ENCODE measurements at regions not wholly inside any gene's neighbourhood (a gene's known extent, or its start where the extent isn't known, plus 50 kb on each side); places are given as distances from the start of the nearest gene placed in this dataset.

GRCh38 chr2:37851428-37851827 lies 73.7 kb upstream of the RMDN2 start:
- DNase-seq (ENCODE audit: low spot score), result no peak
- intact Hi-C loops (cut with DNase I), result no loop called here

DNA sequence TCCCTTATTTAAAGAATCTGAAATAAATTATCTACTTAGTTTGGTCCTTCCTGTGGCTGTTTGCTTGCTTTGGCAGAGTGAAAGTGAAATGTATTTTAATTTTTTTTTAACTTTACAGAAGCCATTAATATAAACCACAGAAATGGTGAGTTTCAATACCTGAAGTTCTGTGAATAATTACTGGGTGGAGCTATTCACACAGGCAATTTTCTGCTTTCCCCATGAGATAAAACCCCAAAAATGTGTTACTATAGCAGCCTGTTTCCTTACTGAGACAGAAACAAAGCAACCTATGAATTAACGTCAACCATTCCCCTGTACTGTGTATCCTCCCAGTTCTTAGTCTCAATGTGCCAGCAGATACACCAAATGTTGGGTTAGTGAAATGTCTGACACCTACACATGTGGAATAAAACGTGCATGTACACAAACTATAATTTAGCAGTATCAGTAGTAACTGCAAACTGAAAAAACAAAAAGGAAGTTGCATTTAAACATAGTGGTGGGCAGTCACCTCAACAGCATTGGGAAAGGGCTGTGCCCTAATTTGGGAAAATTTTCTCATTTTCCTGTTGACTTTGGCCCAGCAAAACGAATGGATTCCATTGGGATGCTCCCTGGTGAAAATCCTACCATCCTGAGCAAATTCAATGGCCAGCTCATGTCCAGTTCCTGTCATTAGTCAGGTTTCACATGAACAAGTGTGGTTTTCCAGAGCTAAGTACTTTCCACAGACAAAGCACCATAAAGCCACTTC lies 73.1 kb upstream of the RMDN2 start:
- intact Hi-C loops (cut with DNase I), result no loop called here
- no peak for DNase-seq (ENCODE audit: low spot score)

- DNase-seq (ENCODE audit: low spot score), result no peak
- intact Hi-C loops (cut with DNase I), result no loop called here
These were observed 72.5 kb upstream of the RMDN2 start for GRCh38 chr2:37852585-37853014.

- intact Hi-C loops (cut with DNase I), result no loop called here
These were observed 70.3 kb upstream of the RMDN2 start for GRCh38 chr2:37854676-37855282.

DNA sequence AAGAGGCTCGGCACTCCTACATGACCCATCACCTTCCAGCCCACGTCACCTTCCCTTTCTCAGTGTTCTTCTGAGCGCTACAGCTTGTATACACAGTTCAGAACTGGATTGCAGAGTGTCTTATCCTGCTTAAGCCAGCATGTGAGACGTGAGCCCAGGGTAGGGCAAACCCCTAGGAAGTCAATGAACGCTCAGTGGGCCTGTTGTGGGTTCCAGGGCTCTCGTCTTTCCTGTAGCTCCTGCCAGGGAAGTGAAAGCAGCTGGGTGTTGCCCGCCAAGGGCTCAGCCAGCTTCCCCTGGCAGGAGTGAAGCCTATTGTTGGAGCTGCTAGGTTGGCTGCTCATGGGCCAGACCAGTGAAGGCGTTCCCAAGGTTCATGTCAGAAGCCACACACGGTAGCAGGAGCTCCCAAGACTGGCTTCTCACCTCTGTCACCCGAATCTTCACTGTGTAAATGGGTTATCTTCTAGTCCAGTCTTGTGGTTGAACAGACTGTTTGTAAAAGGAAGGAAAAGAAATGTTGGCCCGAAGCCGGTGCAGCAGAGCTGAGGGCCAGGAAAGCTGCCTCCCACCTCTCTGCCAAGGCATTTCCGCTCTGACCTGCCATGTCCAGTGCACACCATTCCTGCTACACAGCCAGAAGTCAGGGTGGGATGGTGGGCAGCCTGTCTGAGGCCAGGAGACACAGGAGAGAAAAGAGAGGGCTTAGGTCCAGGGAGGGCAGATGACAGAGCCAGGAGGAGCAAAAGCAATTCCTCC lies 69.6 kb upstream of the RMDN2 start:
- intact Hi-C loops (cut with DNase I), result no loop called here

More at GRCh38 chr2:37854676-37855282, 70.3 kb upstream of the RMDN2 start:
- DNase-seq (ENCODE audit: low spot score), result no peak

GRCh38 chr2:37856101-37856751 lies 68.9 kb upstream of the RMDN2 start:
- no peak for DNase-seq (ENCODE audit: low spot score)
- intact Hi-C loops (cut with DNase I), result no loop called here

More for the DNA sequence above, 69.6 kb upstream of the RMDN2 start:
- DNase-seq (ENCODE audit: low spot score), result peak; percentile 88

DNA sequence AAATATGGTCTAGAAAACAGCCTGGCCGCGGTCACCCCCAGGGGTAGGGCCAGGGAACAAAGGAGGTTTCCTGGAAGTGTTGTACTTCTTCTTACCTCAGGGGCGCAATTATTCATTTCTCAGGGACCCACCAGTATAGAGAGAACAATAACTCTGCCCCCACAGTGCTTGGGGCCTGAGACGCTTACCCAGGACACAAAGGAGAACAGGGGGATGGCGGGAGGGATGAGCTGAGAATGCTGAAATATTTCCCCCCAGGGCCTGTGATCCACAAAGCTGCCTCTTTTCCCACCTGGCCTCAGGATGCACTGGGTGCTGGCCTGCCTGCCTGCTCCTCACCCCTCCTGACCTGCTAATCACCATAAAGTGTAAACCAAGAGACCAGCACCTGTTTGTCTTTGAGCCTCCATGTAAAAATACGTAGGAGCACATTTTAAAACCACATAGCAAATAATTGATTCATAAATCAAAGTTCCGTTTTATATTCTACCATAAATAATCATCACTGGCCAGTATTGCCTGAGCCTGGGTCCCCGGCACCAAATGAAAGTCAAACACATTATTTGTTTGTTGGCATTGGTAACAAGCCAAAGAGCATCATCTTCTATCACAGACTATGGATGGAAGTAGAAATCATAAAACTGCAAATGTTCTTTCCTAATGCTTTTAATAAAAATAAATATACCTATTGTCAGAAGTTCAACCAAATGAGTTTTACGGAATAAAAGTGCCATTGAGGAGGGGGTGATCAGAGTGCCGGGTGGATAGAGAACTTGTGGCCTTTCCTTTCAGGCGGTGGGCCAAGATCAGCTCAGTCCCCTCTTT lies 67.3 kb upstream of the RMDN2 start:
- no peak for DNase-seq (ENCODE audit: low spot score)
- intact Hi-C loops (cut with DNase I), result loop anchor here (2.0 kb wide), 1 partner anchor 15 kb away; no protein-coding TSS in a partner anchor

GRCh38 chr2:37858400-37858711 lies 66.7 kb upstream of the RMDN2 start:
- intact Hi-C loops (cut with DNase I), result loop anchor here (2.0 kb wide), 1 partner anchor 14 kb away; no protein-coding TSS in a partner anchor
- DNase-seq (ENCODE audit: low spot score), result no peak

DNA sequence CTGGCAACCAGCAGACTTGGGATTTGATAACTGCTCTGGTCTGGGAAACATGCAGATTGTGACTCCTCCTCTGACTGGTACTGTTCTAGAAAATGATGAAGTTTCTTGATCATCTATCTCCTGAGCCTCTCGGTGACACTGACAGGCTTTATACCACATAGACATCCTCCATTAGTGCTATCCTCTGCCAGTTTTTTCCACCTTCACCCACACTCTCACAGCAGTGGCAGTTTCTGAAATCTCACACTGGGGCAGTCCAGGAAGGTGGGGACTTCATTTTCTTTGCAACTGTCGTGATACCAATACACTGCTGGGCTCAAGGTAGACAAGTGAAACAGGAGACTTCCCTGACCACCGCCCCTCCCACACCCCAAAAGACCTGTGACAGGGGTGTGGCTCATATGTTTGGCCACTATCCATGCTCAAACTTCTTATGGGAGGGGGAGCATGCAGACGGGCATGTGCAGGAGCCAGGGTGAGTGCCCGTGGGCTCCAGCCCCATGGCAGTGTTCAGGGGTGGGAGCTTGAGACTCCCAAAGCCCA lies 66.3 kb upstream of the RMDN2 start:
- no peak for DNase-seq (ENCODE audit: low spot score)
- intact Hi-C loops (cut with DNase I), result loop anchor here (2.0 kb wide), 1 partner anchor 14 kb away; no protein-coding TSS in a partner anchor

GRCh38 chr2:37862620-37863019 lies 62.5 kb upstream of the RMDN2 start:
- intact Hi-C loops (cut with DNase I), result no loop called here
- no peak for DNase-seq (ENCODE audit: low spot score)

GRCh38 chr2:37864217-37864616 lies 60.9 kb upstream of the RMDN2 start:
- intact Hi-C loops (cut with DNase I), result no loop called here
- DNase-seq (ENCODE audit: low spot score), result no peak

DNA sequence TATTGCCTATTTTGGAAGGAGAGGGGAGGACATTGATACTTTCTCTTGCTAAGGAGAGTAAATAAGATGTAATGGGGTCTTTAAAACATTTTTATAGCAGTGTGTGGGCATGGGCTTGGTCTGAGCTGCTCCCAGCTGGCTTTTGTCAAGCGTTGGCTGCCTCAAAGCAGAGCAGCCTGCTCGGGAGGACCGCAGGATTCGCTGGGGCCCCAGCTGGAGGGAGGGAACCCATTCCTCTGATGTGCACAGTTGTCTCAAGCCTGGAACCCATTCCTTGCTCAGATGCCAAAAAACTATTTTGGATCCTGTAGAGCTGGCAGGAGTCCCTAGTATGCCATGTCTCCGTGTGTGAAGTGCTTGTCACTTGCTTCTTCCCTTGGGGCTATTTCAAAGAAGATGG lies 59.4 kb upstream of the RMDN2 start:
- intact Hi-C loops (cut with DNase I), result no loop called here
- no peak for DNase-seq (ENCODE audit: low spot score)

GRCh38 chr2:37866171-37866934 lies 58.7 kb upstream of the RMDN2 start:
- DNase-seq (ENCODE audit: low spot score), result no peak
- intact Hi-C loops (cut with DNase I), result no loop called here

- intact Hi-C loops (cut with DNase I), result no loop called here
- no peak for DNase-seq (ENCODE audit: low spot score)
These were observed 57.9 kb upstream of the RMDN2 start for GRCh38 chr2:37867166-37867565.

GRCh38 chr2:37868866-37869265 lies 56.2 kb upstream of the RMDN2 start:
- intact Hi-C loops (cut with DNase I), result no loop called here
- no peak for DNase-seq (ENCODE audit: low spot score)

DNA sequence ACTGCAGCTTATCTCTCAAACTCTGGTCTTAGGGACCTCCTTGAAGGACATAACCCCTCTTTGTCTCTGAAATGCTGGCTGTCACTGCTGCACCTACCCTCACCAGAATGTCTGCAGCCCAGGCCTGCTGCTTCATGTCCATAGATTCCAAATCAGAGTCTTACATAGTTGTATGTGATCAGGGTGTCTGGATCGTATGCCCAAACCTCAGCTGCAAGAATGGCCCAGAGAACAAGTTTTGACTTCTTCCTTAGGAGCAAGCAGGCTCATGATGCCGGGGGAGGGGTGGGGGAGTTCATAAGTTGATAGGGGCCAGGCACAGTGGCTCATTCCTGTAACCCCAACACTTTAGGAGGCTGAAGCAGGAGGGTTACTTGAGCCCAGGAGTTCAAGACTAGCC lies 55.8 kb upstream of the RMDN2 start:
- intact Hi-C loops (cut with DNase I), result no loop called here
- no peak for DNase-seq (ENCODE audit: low spot score)

GRCh38 chr2:37869771-37870170 lies 55.3 kb upstream of the RMDN2 start:
- intact Hi-C loops (cut with DNase I), result loop anchor here (10.0 kb wide), 1 partner anchor 215 kb away; no protein-coding TSS in a partner anchor

GRCh38 chr2:37870829-37871228 lies 54.3 kb upstream of the RMDN2 start:
- no peak for DNase-seq (ENCODE audit: low spot score)
- intact Hi-C loops (cut with DNase I), result loop anchor here (10.0 kb wide), 1 partner anchor 216 kb away; no protein-coding TSS in a partner anchor

More at GRCh38 chr2:37869771-37870170, 55.3 kb upstream of the RMDN2 start:
- no peak for DNase-seq (ENCODE audit: low spot score)
